HepG2 (cell line): ENCODE measurements at regions not wholly inside any gene's neighbourhood (a gene's known extent, or its start where the extent isn't known, plus 50 kb on each side); places are given as distances from the start of the nearest gene placed in this dataset.
A peak's percentile ranks its signal among the peaks of the same experiment; 100 is the strongest.

ENCODE experiments used
- ATAC-seq: fragments of 200-7000 bp; cut with Tn5 transposase; 3 replicates; pipeline ENCODE4 v1.9.1; 2020; ENCODE audit warnings: mild to moderate bottlenecking, moderate library complexity
- BruUV-seq: library from RNA; stranded (reverse); fragments of 400-500 nt; replicated peaks from 2 replicates; lab custom pipeline; 2021; lab: Mats Ljungman, UMichigan
- CTCF ChIA-PET: fragments of 300-600 bp; formaldehyde crosslinking; extraction: SDS; loops from one replicate; lab custom pipeline; 2021; ENCODE audit warnings: low total read pairs, inconsistent platforms, low intra/inter-chr PET ratio; lab: Yijun Ruan, JAX
- POLR2A ChIA-PET: fragments of 350-600 bp; sonication (Branson Sonifier 250); formaldehyde crosslinking; loops from one replicate; lab custom pipeline; 2020; ENCODE audit warnings: antibody characterized with exemption, inconsistent platforms; lab: Yijun Ruan, JAX
- DNase-seq: peaks from one replicate; pipeline ENCODE4 v3.0.0-alpha.2; 2015; ENCODE audit warnings: low spot score
- FAIRE-seq: peaks from 3 replicates; lab custom pipeline; 2011; peaks lifted over from hg19 to GRCh38; lab: Jason Lieb, UNC
- H2AFZ ChIP-seq: one replicate; pipeline ENCODE4 v1.6.1; 2011; ENCODE audit warnings: low read length, inconsistent platforms
- H3K27ac ChIP-seq: fragments of 300-600 bp; 3 replicates; pipeline ENCODE4 v1.8.0; 2011; ENCODE audit warnings: mixed run types, mild to moderate bottlenecking, mixed read lengths, low read length, inconsistent platforms; ENCODE audit not compliant: insufficient read depth; ENCODE audit errors: extremely low read length
- H3K27me3 ChIP-seq, 2 experiments: fragments of 200-600 bp in 1 of 2; 2 replicates in 1 of 2; 3 replicates in 1 of 2; pipeline versions ENCODE4 v1.6.0 to v1.8.0; 2011; ENCODE audit warnings: low read length in 2 of 2, mild to moderate bottlenecking in 2 of 2, moderate library complexity in 2 of 2, inconsistent platforms in 1 of 2; ENCODE audit not compliant: insufficient read depth in 2 of 2, control insufficient read depth in 1 of 2
- H3K36me3 ChIP-seq, 2 experiments: fragments of 200-600 bp in 1 of 2; replicated peaks in 1 of 2; 2 replicates in 1 of 2; 3 replicates in 1 of 2; pipeline versions ENCODE4 v1.5.1 to v1.8.0; 2011; ENCODE audit warnings: low read length in 2 of 2, inconsistent platforms in 1 of 2; ENCODE audit not compliant: insufficient read depth in 2 of 2, control insufficient read depth in 1 of 2
- H3K4me1 ChIP-seq: 2 replicates; pipeline ENCODE4 v1.5.1; 2012; ENCODE audit warnings: low read length, inconsistent platforms; ENCODE audit not compliant: insufficient read depth
- H3K4me2 ChIP-seq: 2 replicates; pipeline ENCODE4 v1.6.0; 2011; ENCODE audit warnings: low read depth, low read length, inconsistent platforms
- H3K4me3 ChIP-seq, 3 experiments: fragments of 200-600 bp in 1 of 3; sonication (generic), shearing (Covaris generic) in 1 of 3; replicated peaks in 1 of 3; 2 replicates each; pipeline ENCODE4 v1.5.1; 2011 to 2016; ENCODE audit warnings: low read length in 3 of 3, inconsistent platforms in 2 of 3, low read depth in 2 of 3, mild to moderate bottlenecking in 2 of 3, control low read depth in 1 of 3, mixed read lengths in 1 of 3; ENCODE audit not compliant: insufficient read depth in 1 of 3
- H3K79me2 ChIP-seq: one replicate; pipeline ENCODE4 v1.6.1; 2011; ENCODE audit warnings: low read length, inconsistent platforms; ENCODE audit not compliant: insufficient read depth
- H3K9ac ChIP-seq: 2 replicates; pipeline ENCODE4 v1.6.0; 2011; ENCODE audit warnings: mild to moderate bottlenecking, low read depth, low read length, inconsistent platforms; ENCODE audit not compliant: insufficient read depth
- H3K9me3 ChIP-seq: 2 replicates; pipeline ENCODE4 v1.5.1; 2012; ENCODE audit warnings: mild to moderate bottlenecking, low read length
- H4K20me1 ChIP-seq: 2 replicates; pipeline ENCODE4 v1.6.0; 2011; ENCODE audit warnings: inconsistent platforms, mild to moderate bottlenecking, low read length, moderate library complexity; ENCODE audit not compliant: insufficient read depth
- ATF7 ChIP-seq, 2 experiments: fragments of 450-650 bp in 1 of 2; sonication (generic) in 1 of 2; formaldehyde crosslinking in 1 of 2; IDR thresholded peaks; 2 replicates each; pipeline versions ENCODE4 v1.4.0 to v1.6.1; 2016 to 2020; ENCODE audit warnings: antibody characterized with exemption in 1 of 2, mild to moderate bottlenecking in 1 of 2, missing genetic modification reagents in 1 of 2
- MAFF ChIP-seq: IDR thresholded peaks from 2 replicates; pipeline ENCODE4 v1.6.1; 2011; ENCODE audit warnings: low read depth, low read length, improper control_type of control experiment
- MAFK ChIP-seq, 2 experiments: IDR thresholded peaks in 1 of 2; conservative IDR thresholded peaks in 1 of 2; 2 replicates each; pipeline ENCODE4 v1.6.1; 2011; ENCODE audit warnings: improper control_type of control experiment in 2 of 2, low read length in 2 of 2
- MNT ChIP-seq: fragments of 450-650 bp; IDR thresholded peaks from 2 replicates; pipeline ENCODE4 v1.6.1; 2016
- REL ChIP-seq: sonication (generic); formaldehyde crosslinking; conservative IDR thresholded peaks from 2 replicates; pipeline ENCODE4 v1.8.0; 2022; ENCODE audit warnings: mild to moderate bottlenecking, missing genetic modification reagents, moderate library complexity
- ZSCAN21 ChIP-seq: sonication (generic); formaldehyde crosslinking; IDR thresholded peaks from 2 replicates; pipeline ENCODE4 v1.8.0; 2022; ENCODE audit warnings: mild to moderate bottlenecking, missing genetic modification reagents, moderate library complexity, borderline replicate concordance
- WGBS: methylation state at CpG from one replicate; pipeline ENCODE4 v1.1.6; 2017; ENCODE audit warnings: low lambda C conversion rate; 5-methylcytosine and 5-hydroxymethylcytosine counted together
- in situ Hi-C: cut with HindIII; loops from 2 replicates; pipeline ENCODE4 v1.10.0; 2017; ENCODE audit warnings: low pct_unique_long_range_greater_than_20kb; ENCODE audit not compliant: extremely low pct_ligation_motif_present
- intact Hi-C: fragments of 100-400 bp; cut with micrococcal nuclease; formaldehyde crosslinking; loops from one replicate; pipeline ENCODE4 v1.10.0; 2022; ENCODE audit not compliant: unreplicated experiment

- TF ChIP-seq ZSCAN21 (CRISPR knock-in tag), result no peak
- TF ChIP-seq MAFF, result peak; percentile 41; the same call in 1 of the 2 replicates
- no peak for TF ChIP-seq MNT
- TF ChIP-seq MAFK (conservative IDR thresholded peaks at IDR 0.05 in 1 of 2, IDR thresholded peaks at IDR 0.05 in 1 of 2; ENCODE audit: low read length in 2 of 2), result peak in 1 of 2 experiments; percentile 58; a peak in 2 of 4 replicates
- Histone ChIP-seq H3K4me1 (no peaks in the 10 kb centered on the region), H3K27me3 (peaks cover 2 to 3% of the 10 kb centered on the region in 2 experiments; a peak in 2 of 5 replicates), H4K20me1 (no peaks in the 10 kb centered on the region), H3K4me3 (no peak overlapping the region), H3K4me2 (no peak overlapping the region), H2AFZ (no peak overlapping the region), H3K9me3 (no peaks in the 10 kb centered on the region), H3K79me2 (no peaks in the 10 kb centered on the region), H3K27ac (no peak overlapping the region), H3K36me3 (no peaks in the 10 kb centered on the region), H3K9ac (no peak overlapping the region)
- no TSS peak for BruUV-seq
- ATAC-seq (no peak), FAIRE-seq (no peak), DNase-seq (no peak)
- POLR2A ChIA-PET, result no interaction called here
- in situ Hi-C loops, result no loop called here
- intact Hi-C loops, result no loop called here
- 1% methylated on average over 2 of the region's 2 CpGs for WGBS
- CTCF ChIA-PET, result no interaction called here
Measured at GRCh38 chr1:117779364-117779763, 150.1 kb downstream of the GDAP2 start.

- no peak overlapping the region for H3K9ac ChIP-seq
- CTCF ChIA-PET, result no interaction called here
- WGBS, result 31% methylated on average over 5 of the region's 5 CpGs
- no peaks in the 10 kb centered on the region for H3K4me1 ChIP-seq
- TF ChIP-seq ATF7 (IDR thresholded peaks at IDR 0.05), result peak; percentile 35; the same call in 1 of the 2 replicates
- TF ChIP-seq ATF7 (CRISPR knock-in tag; IDR thresholded peaks at IDR 0.05), result no peak
- TF ChIP-seq REL, result no peak
- no peak for FAIRE-seq
- no peak overlapping the region for H3K27ac ChIP-seq
- no peak overlapping the region for H2AFZ ChIP-seq
- no peaks in the 10 kb centered on the region for H3K36me3 ChIP-seq
- POLR2A ChIA-PET, result no interaction called here
- H3K79me2 ChIP-seq, result no peaks in the 10 kb centered on the region
- no peak for DNase-seq
- no TSS peak for BruUV-seq
- intact Hi-C loops, result no loop called here
- no peak for ATAC-seq
- H3K4me2 ChIP-seq, result no peak overlapping the region
- H3K9me3 ChIP-seq, result no peaks in the 10 kb centered on the region
- in situ Hi-C loops, result no loop called here
- no peaks in the 10 kb centered on the region for H4K20me1 ChIP-seq
- peaks cover 2 to 3% of the 10 kb centered on the region in 2 experiments; a peak in 2 of 5 replicates for H3K27me3 ChIP-seq
- no peak overlapping the region for H3K4me3 ChIP-seq
Measured at GRCh38 chr1:117780687-117781475, 148.5 kb downstream of the GDAP2 start.
